Loucy (cell line): ENCODE measurements at regions not wholly inside any gene's neighbourhood (a gene's known extent, or its start where the extent isn't known, plus 50 kb on each side); places are given as distances from the start of the nearest gene placed in this dataset.

Experiments
- H2AFZ ChIP-seq: fragments of 200-600 bp; sonication (generic); 2 replicates; pipeline ENCODE4 v1.6.0; 2016; ENCODE audit warnings: antibody characterized with exemption, mild to moderate bottlenecking, low read length, moderate library complexity
- H3F3A ChIP-seq: fragments of 200-600 bp; 2 replicates; pipeline ENCODE4 v1.6.0; 2016; ENCODE audit warnings: antibody characterized with exemption, low read depth, mild to moderate bottlenecking
- H3K27me3 ChIP-seq: fragments of 200-600 bp; sonication (generic); 2 replicates; pipeline ENCODE4 v1.6.1; 2014; ENCODE audit warnings: low read length, mild to moderate bottlenecking; ENCODE audit not compliant: insufficient read depth, poor library complexity, severe bottlenecking
- H3K36me3 ChIP-seq: fragments of 200-600 bp; sonication (generic); 2 replicates; pipeline ENCODE4 v1.6.1; 2016; ENCODE audit warnings: low read length; ENCODE audit not compliant: insufficient read depth
- H3K4me1 ChIP-seq: fragments of 200-600 bp; sonication (generic); 2 replicates; pipeline ENCODE4 v1.5.1; 2014; ENCODE audit warnings: low read length, mild to moderate bottlenecking; ENCODE audit not compliant: insufficient read depth, poor library complexity, severe bottlenecking
- H3K4me2 ChIP-seq: fragments of 200-600 bp; sonication (generic); 2 replicates; pipeline ENCODE4 v1.6.0; 2014; ENCODE audit warnings: antibody characterized with exemption, low read length, low read depth, mild to moderate bottlenecking; ENCODE audit not compliant: poor library complexity, severe bottlenecking
- H3K4me3 ChIP-seq: fragments of 200-600 bp; sonication (generic); 2 replicates; pipeline ENCODE4 v1.5.1; 2014; ENCODE audit warnings: low read length, mild to moderate bottlenecking, mixed read lengths; ENCODE audit not compliant: poor library complexity, severe bottlenecking
- H3K79me2 ChIP-seq: fragments of 200-600 bp; sonication (generic); 2 replicates; pipeline ENCODE4 v1.6.1; 2014; ENCODE audit warnings: low read length; ENCODE audit not compliant: insufficient read depth
- H3K9ac ChIP-seq: fragments of 200-600 bp; sonication (generic); 2 replicates; pipeline ENCODE4 v1.6.0; 2014; ENCODE audit warnings: mild to moderate bottlenecking, low read depth, low read length, moderate library complexity; ENCODE audit not compliant: poor library complexity, severe bottlenecking
- H3K9me2 ChIP-seq: fragments of 200-600 bp; sonication (generic); replicated peaks from 2 replicates; pipeline ENCODE4 v1.6.1; 2016; ENCODE audit warnings: low read depth, low read length, mixed read lengths
- H3K9me3 ChIP-seq: fragments of 200-600 bp; sonication (generic); 2 replicates; pipeline ENCODE4 v1.6.1; 2014; ENCODE audit warnings: mild to moderate bottlenecking, antibody characterized with exemption, low read length, low read depth; ENCODE audit not compliant: insufficient read depth
- H4K20me1 ChIP-seq: fragments of 200-600 bp; sonication (generic); 2 replicates; pipeline ENCODE4 v1.6.0; 2014; ENCODE audit warnings: antibody characterized with exemption, low read length, mild to moderate bottlenecking; ENCODE audit not compliant: insufficient read depth, poor library complexity, severe bottlenecking
- CTCF ChIP-seq: fragments of 200-600 bp; sonication (generic); conservative IDR thresholded peaks from 2 replicates; pipeline ENCODE4 v1.5.1; 2014; ENCODE audit warnings: mild to moderate bottlenecking, antibody characterized with exemption, low read length
- EZH2phosphoT487 ChIP-seq: fragments of 200-600 bp; IDR thresholded peaks from 2 replicates; pipeline ENCODE4 v1.6.1; 2018; ENCODE audit warnings: antibody characterized with exemption, mild to moderate bottlenecking, moderate library complexity, borderline replicate concordance

- Histone ChIP-seq H3K4me1 (no peaks in the 10 kb centered on the region), H2AFZ (no peak overlapping the region), H3K9ac (no peak overlapping the region), H3F3A (no peaks in the 10 kb centered on the region), H3K4me2 (no peak overlapping the region), H3K4me3 (no peak overlapping the region), H3K27me3 (no peaks in the 10 kb centered on the region), H3K36me3 (no peaks in the 10 kb centered on the region), H3K9me3 (no peaks in the 10 kb centered on the region), H3K79me2 (no peaks in the 10 kb centered on the region), H4K20me1 (no peaks in the 10 kb centered on the region), H3K9me2 (no peaks in the 10 kb centered on the region)
- TF ChIP-seq CTCF: no peak
- TF ChIP-seq EZH2phosphoT487: no peak
Measured at GRCh38 chr5:13585324-13585723, 359.2 kb downstream of the DNAH5 start.

- Histone ChIP-seq H3K79me2 (no peaks in the 10 kb centered on the region), H3K27me3 (no peaks in the 10 kb centered on the region), H3K4me3 (no peak overlapping the region), H3K4me1 (no peaks in the 10 kb centered on the region), H3K9me3 (no peaks in the 10 kb centered on the region), H3K36me3 (no peaks in the 10 kb centered on the region), H2AFZ (no peak overlapping the region), H3K9ac (no peak overlapping the region), H3K4me2 (no peak overlapping the region), H3K9me2 (no peaks in the 10 kb centered on the region), H4K20me1 (no peaks in the 10 kb centered on the region), H3F3A (no peaks in the 10 kb centered on the region)
- TF ChIP-seq EZH2phosphoT487 (no peak), CTCF (no peak)
Measured at GRCh38 chr5:13581914-13582313, 362.6 kb downstream of the DNAH5 start.

GRCh38 chr5:13581132-13581531 lies 363.4 kb downstream of the DNAH5 start:
- H3K9me2 ChIP-seq: no peaks in the 10 kb centered on the region
- no peaks in the 10 kb centered on the region for H3F3A ChIP-seq
- no peaks in the 10 kb centered on the region for H4K20me1 ChIP-seq
- no peak overlapping the region for H3K4me2 ChIP-seq
- H3K36me3 ChIP-seq: no peaks in the 10 kb centered on the region
- H3K9ac ChIP-seq: no peak overlapping the region
- no peaks in the 10 kb centered on the region for H3K27me3 ChIP-seq
- no peak overlapping the region for H2AFZ ChIP-seq
- no peak overlapping the region for H3K4me3 ChIP-seq
- H3K4me1 ChIP-seq: no peaks in the 10 kb centered on the region
- H3K79me2 ChIP-seq: no peaks in the 10 kb centered on the region
- TF ChIP-seq CTCF: no peak
- TF ChIP-seq EZH2phosphoT487: no peak
- H3K9me3 ChIP-seq: no peaks in the 10 kb centered on the region
